ENCODE measurements at regions not wholly inside any gene's neighbourhood (a gene's known extent, or its start where the extent isn't known, plus 50 kb on each side); places are given as distances from the start of the nearest gene placed in this dataset.

DNA sequence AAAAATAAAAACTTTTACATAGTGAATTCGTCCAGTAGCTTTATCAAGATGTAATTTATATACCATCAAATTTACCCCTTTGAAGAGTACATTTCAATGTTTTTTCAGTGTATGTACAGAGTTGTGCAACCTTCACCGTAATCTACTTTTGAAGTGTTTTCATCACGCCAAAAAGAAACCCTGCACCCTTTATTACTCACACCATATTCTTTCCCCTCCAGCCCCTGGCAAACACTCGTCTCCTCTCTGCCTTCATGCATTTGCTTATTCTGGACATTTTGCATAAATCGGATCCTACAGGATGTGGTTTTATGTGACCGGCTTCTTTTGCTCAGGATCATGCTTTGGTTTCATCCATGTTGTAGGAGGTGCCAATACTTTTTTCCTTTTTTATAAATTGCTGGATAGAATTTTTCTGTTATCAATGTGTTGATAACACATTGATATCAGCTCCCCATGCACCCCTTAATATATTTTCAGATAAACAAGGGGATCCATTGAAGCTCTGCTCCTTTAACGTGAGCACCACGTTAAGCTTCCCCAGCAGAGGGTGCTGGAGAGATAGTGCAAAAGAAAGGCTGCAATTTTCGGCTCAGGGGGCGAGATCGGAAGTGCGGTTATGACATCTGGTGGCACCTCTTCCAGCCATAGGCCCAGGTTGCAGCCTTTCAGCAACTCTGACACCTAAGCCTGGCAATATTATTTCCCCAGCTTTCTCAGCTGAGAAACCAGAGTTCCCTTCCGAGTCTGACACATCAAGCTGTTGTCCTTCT is 100.1 kb upstream of the VCX3B start:
- TF ChIP-seq ZNF274 (IDR thresholded peaks at IDR 0.05; ENCODE audit: low read depth, low read length) (no peak), YY1 (IDR thresholded peaks at IDR 0.05; ENCODE audit: insufficient read depth, insufficient read length) (no peak)

All from NT2/D1 (cell line).